Neural cell (in vitro differentiated cells): ENCODE measurements at regions not wholly inside any gene's neighbourhood (a gene's known extent, or its start where the extent isn't known, plus 50 kb on each side); places are given as distances from the start of the nearest gene placed in this dataset.

Experiments
- H2AFZ ChIP-seq: fragments of 200-600, 300-800 bp; sonication (generic), shearing (Covaris generic); 2 replicates; pipeline ENCODE4 v1.6.0; 2014; ENCODE audit warnings: low read depth, mild to moderate bottlenecking, antibody characterized with exemption, low read length, moderate library complexity
- H3F3A ChIP-seq: fragments of 200-600 bp; shearing (Covaris generic); 2 replicates; pipeline ENCODE4 v1.6.1; 2016; ENCODE audit warnings: mild to moderate bottlenecking, moderate library complexity, mixed read lengths, antibody characterized with exemption, low read length; ENCODE audit not compliant: insufficient read depth, poor library complexity, severe bottlenecking
- H3K27ac ChIP-seq: fragments of 200-600, 300-800 bp; sonication (generic), shearing (Covaris generic); 2 replicates; pipeline ENCODE4 v1.5.1; 2014; ENCODE audit warnings: mild to moderate bottlenecking, low read length, moderate library complexity
- H3K27me3 ChIP-seq: fragments of 300-800, 200-600 bp; sonication (generic), shearing (Covaris generic); 2 replicates; pipeline ENCODE4 v1.6.0; 2014; ENCODE audit warnings: mild to moderate bottlenecking, low read depth, low read length, moderate library complexity; ENCODE audit not compliant: insufficient read depth
- H3K36me3 ChIP-seq: fragments of 300-800, 200-600 bp; sonication (generic), shearing (Covaris generic); 2 replicates; pipeline ENCODE4 v1.5.1; 2014; ENCODE audit warnings: mild to moderate bottlenecking, antibody characterized with exemption, low read length, moderate library complexity; ENCODE audit not compliant: insufficient read depth
- H3K4me2 ChIP-seq: fragments of 300-800, 200-600 bp; sonication (generic), shearing (Covaris generic); 2 replicates; pipeline ENCODE4 v1.6.0; 2014; ENCODE audit warnings: mild to moderate bottlenecking, low read length
- H3K4me3 ChIP-seq: fragments of 300-800, 200-600 bp; sonication (generic), shearing (Covaris generic); 2 replicates; pipeline ENCODE4 v1.5.1; 2014; ENCODE audit warnings: mild to moderate bottlenecking, low read length, moderate library complexity
- H3K79me2 ChIP-seq: fragments of 200-600 bp; shearing (Covaris generic); replicated peaks from 2 replicates; pipeline ENCODE4 v1.6.0; 2014; ENCODE audit warnings: mild to moderate bottlenecking, low read length, moderate library complexity; ENCODE audit not compliant: insufficient read depth
- H3K9ac ChIP-seq: fragments of 300-800, 200-600 bp; sonication (generic), shearing (Covaris generic); 2 replicates; pipeline ENCODE4 v1.6.1; 2016; ENCODE audit warnings: mild to moderate bottlenecking, low read length, mixed read lengths
- H3K9me2 ChIP-seq: fragments of 200-600 bp; shearing (Covaris generic); 2 replicates; pipeline ENCODE4 v1.6.1; 2016; ENCODE audit warnings: mild to moderate bottlenecking, low read length, mixed read lengths; ENCODE audit not compliant: insufficient read depth
- H3K9me3 ChIP-seq: fragments of 200-600, 300-800 bp; sonication (generic), shearing (Covaris generic); 2 replicates; pipeline ENCODE4 v1.6.1; 2016; ENCODE audit warnings: mild to moderate bottlenecking, mixed run types, low read length, moderate library complexity, mixed read lengths
- H4K20me1 ChIP-seq: fragments of 200-600 bp; shearing (Covaris generic); 2 replicates; pipeline ENCODE4 v1.6.1; 2016; ENCODE audit warnings: mild to moderate bottlenecking, mixed run types; ENCODE audit not compliant: insufficient read depth
- CTCF ChIP-seq: fragments of 450-650 bp; IDR thresholded peaks from 2 replicates; pipeline ENCODE4 v1.5.1; 2014; ENCODE audit warnings: antibody characterized with exemption, mild to moderate bottlenecking, moderate library complexity; ENCODE audit not compliant: poor library complexity, severe bottlenecking
- EP300 ChIP-seq: fragments of 450-650 bp; conservative IDR thresholded peaks from 2 replicates; pipeline ENCODE4 v1.6.1; 2014; ENCODE audit warnings: antibody characterized with exemption, mild to moderate bottlenecking, moderate library complexity; ENCODE audit not compliant: poor library complexity, severe bottlenecking
- EZH2 ChIP-seq: fragments of 200-600, 300-800 bp; shearing (Covaris generic), sonication (generic); IDR thresholded peaks from 2 replicates; pipeline ENCODE4 v1.6.1; 2014; ENCODE audit warnings: antibody characterized with exemption, low read length, borderline replicate concordance, mild to moderate bottlenecking; ENCODE audit not compliant: insufficient read depth, poor library complexity, severe bottlenecking
- MXI1 ChIP-seq: fragments of 450-650 bp; conservative IDR thresholded peaks from 2 replicates; pipeline ENCODE4 v1.6.1; 2014; ENCODE audit warnings: antibody characterized with exemption, mild to moderate bottlenecking; ENCODE audit not compliant: poor library complexity, severe bottlenecking
- POLR2AphosphoS5 ChIP-seq: IDR thresholded peaks from 2 replicates; pipeline ENCODE4 v1.6.1; 2012
- RAD21 ChIP-seq: fragments of 450-650 bp; conservative IDR thresholded peaks from 2 replicates; pipeline ENCODE4 v1.6.1; 2014; ENCODE audit warnings: antibody characterized with exemption, mild to moderate bottlenecking, moderate library complexity
- REST ChIP-seq: IDR thresholded peaks from 2 replicates; pipeline ENCODE4 v1.6.1; 2012; ENCODE audit warnings: borderline replicate concordance
- SMC3 ChIP-seq: fragments of 450-650 bp; conservative IDR thresholded peaks from 2 replicates; pipeline ENCODE4 v1.6.1; 2014; ENCODE audit warnings: antibody characterized with exemption, mild to moderate bottlenecking, moderate library complexity; ENCODE audit not compliant: poor library complexity
- TAF1 ChIP-seq: IDR thresholded peaks from 2 replicates; pipeline ENCODE4 v1.6.1; 2012; ENCODE audit warnings: low read depth

DNA sequence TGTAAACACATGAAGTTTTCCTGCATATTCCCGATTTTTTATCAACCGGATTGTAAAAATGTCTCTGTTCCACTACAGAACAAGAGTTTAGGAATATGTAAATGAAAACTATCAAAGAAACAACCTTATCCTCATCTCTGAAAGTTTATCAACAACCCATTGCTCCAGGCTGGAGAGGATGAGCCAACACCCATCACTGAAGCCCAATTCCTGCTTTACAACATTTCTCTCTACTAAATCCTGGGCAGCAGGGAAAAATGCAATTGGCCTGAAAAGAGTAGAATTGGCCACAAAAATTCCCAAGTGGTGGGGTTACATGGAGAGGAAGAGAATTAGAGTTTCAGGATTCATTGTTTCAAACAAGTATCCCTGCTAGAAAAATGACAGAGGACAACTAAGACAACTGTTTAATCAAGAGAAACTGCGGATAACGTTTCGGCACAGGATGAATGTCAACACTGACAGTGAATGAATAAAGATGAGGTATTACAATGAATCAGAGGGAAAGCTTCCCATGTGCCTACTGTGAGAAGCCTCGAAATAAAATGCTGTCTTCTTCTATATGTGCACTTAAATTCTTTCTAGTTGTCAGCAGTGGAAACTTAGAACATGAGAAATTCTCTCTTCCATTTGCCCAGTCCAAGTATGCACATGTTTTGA lies 317.3 kb upstream of the ANO3 start:
- no peaks in the 10 kb centered on the region for H3F3A ChIP-seq
- H3K27me3 ChIP-seq, result no peaks in the 10 kb centered on the region
- no peak overlapping the region for H2AFZ ChIP-seq
- peak overlapping the region; percentile 48 for H3K4me2 ChIP-seq
- H3K79me2 ChIP-seq, result no peaks in the 10 kb centered on the region
- peak overlapping the region; percentile 38 for H3K9ac ChIP-seq
- TF ChIP-seq RAD21 (no peak), EP300 (peak; percentile 80), MXI1 (no peak), TAF1 (no peak), CTCF (no peak), EZH2 (no peak), SMC3 (no peak), REST (peak; percentile 54), POLR2AphosphoS5 (peak; percentile 54)
- H4K20me1 ChIP-seq, result no peaks in the 10 kb centered on the region
- H3K4me3 ChIP-seq, result peak overlapping the region; percentile 36
- no peaks in the 10 kb centered on the region for H3K9me2 ChIP-seq
- H3K27ac ChIP-seq, result peak overlapping the region; percentile 80
- no peaks in the 10 kb centered on the region for H3K36me3 ChIP-seq
- H3K9me3 ChIP-seq, result no peaks in the 10 kb centered on the region

GRCh38 chr11:26017322-26017860 lies 314.5 kb upstream of the ANO3 start:
- Histone ChIP-seq H3K79me2 (no peaks in the 10 kb centered on the region), H2AFZ (no peak overlapping the region), H4K20me1 (no peaks in the 10 kb centered on the region)

More at GRCh38 chr11:26017322-26017860, 314.5 kb upstream of the ANO3 start:
- TF ChIP-seq REST (no peak), POLR2AphosphoS5 (no peak), TAF1 (no peak), RAD21 (no peak), SMC3 (no peak), EZH2 (no peak), MXI1 (no peak), EP300 (no peak), CTCF (no peak)
- H3F3A ChIP-seq, result no peaks in the 10 kb centered on the region
- no peaks in the 10 kb centered on the region for H3K9me3 ChIP-seq
- H3K27me3 ChIP-seq, result no peaks in the 10 kb centered on the region
- H3K4me3 ChIP-seq, result no peak overlapping the region
- no peak overlapping the region for H3K9ac ChIP-seq
- H3K4me2 ChIP-seq, result no peak overlapping the region
- no peaks in the 10 kb centered on the region for H3K36me3 ChIP-seq
- H3K9me2 ChIP-seq, result no peaks in the 10 kb centered on the region
- no peak overlapping the region for H3K27ac ChIP-seq
